Stimulated activated CD8-positive, alpha-beta memory T cell treated with anti-CD3 and anti-CD28 coated beads, Interleukin-4, amount 100 ng/mL, for 48 hours (primary cell): ENCODE measurements at regions not wholly inside any gene's neighbourhood (a gene's known extent, or its start where the extent isn't known, plus 50 kb on each side); places are given as distances from the start of the nearest gene placed in this dataset.

Experiments
- DNase-seq: peaks from one replicate; pipeline ENCODE4 v3.0.0-alpha.2; 2020

GRCh38 chr2:240227538-240228428, 87.3 kb upstream of the OTOS start:
- no peak for DNase-seq

GRCh38 chr2:240229005-240229404, 88.5 kb upstream of the OTOS start:
- no peak for DNase-seq

- DNase-seq: no peak
These were observed 89.3 kb upstream of the OTOS start for GRCh38 chr2:240229603-240230235.

GRCh38 chr2:240230291-240230931, 90.0 kb upstream of the OTOS start:
- DNase-seq: no peak

- no peak for DNase-seq
These were observed 91.4 kb upstream of the OTOS start for GRCh38 chr2:240231838-240232244.

- DNase-seq: no peak
These were observed 91.9 kb upstream of the OTOS start for GRCh38 chr2:240232264-240232915.

GRCh38 chr2:240232961-240233884, 92.8 kb upstream of the OTOS start:
- peak; percentile 89 for DNase-seq

GRCh38 chr2:240233885-240234502, 93.5 kb upstream of the OTOS start:
- no peak for DNase-seq

- no peak for DNase-seq
These were observed 94.1 kb upstream of the OTOS start for GRCh38 chr2:240234503-240234951.

GRCh38 chr2:240235149-240235803, 94.8 kb upstream of the OTOS start:
- DNase-seq: no peak

GRCh38 chr2:240235811-240236210, 95.4 kb upstream of the OTOS start:
- DNase-seq: no peak

GRCh38 chr2:240236217-240237111, 96.0 kb upstream of the OTOS start:
- DNase-seq: no peak

- no peak for DNase-seq
These were observed 97.2 kb upstream of the OTOS start for GRCh38 chr2:240237609-240238174.

- DNase-seq: no peak
These were observed 97.7 kb upstream of the OTOS start for GRCh38 chr2:240238201-240238600.

- DNase-seq: no peak
These were observed 98.3 kb upstream of the OTOS start for GRCh38 chr2:240238786-240239185.

GRCh38 chr2:240239325-240239724, 98.9 kb upstream of the OTOS start:
- DNase-seq: no peak

GRCh38 chr2:240240017-240240734, 99.7 kb upstream of the OTOS start:
- DNase-seq: peak; percentile 10

- no peak for DNase-seq
These were observed 100.3 kb upstream of the OTOS start for GRCh38 chr2:240240781-240241180.

- no peak for DNase-seq
These were observed 101.1 kb upstream of the OTOS start for GRCh38 chr2:240241572-240241971.
